Suppressor macrophage (primary cell): ENCODE measurements at regions not wholly inside any gene's neighbourhood (a gene's known extent, or its start where the extent isn't known, plus 50 kb on each side); places are given as distances from the start of the nearest gene placed in this dataset.
"Not testable (repeated sequence)": the region's sequence is repeated elsewhere in the genome, so short reads cannot be mapped to it uniquely, and the experiment has no call there.

ENCODE experiments used
- DNase-seq, 4 experiments: peaks; one replicate each; pipeline ENCODE4 v3.0.0-alpha.2; 2020 to 2022

GRCh38 chr12:87394168-87394567 is 635.0 kb downstream of the C12orf50 start:
- DNase-seq, result not testable (repeated sequence)

- no peak for DNase-seq
Observed at GRCh38 chr12:87388376-87388775, 640.8 kb downstream of the C12orf50 start.

- DNase-seq, result no peak
Observed at GRCh38 chr12:87385322-87385721, 643.9 kb downstream of the C12orf50 start.

GRCh38 chr12:87384226-87384625 is 645.0 kb downstream of the C12orf50 start:
- no peak for DNase-seq

GRCh38 chr12:87383680-87384079 is 645.5 kb downstream of the C12orf50 start:
- no peak for DNase-seq

GRCh38 chr12:87382959-87383566 is 646.1 kb downstream of the C12orf50 start:
- no peak for DNase-seq

- no peak for DNase-seq
Observed at GRCh38 chr12:87382436-87382835, 646.8 kb downstream of the C12orf50 start.

- DNase-seq, result peak in 1 of 4 experiments; percentile 1
Observed at GRCh38 chr12:87381742-87382141, 647.5 kb downstream of the C12orf50 start.

- DNase-seq, result no peak
Observed at GRCh38 chr12:87378526-87378925, 650.7 kb downstream of the C12orf50 start.

- no peak for DNase-seq
Observed at GRCh38 chr12:87376722-87377121, 652.5 kb downstream of the C12orf50 start.

GRCh38 chr12:87369161-87369560 is 660.0 kb downstream of the C12orf50 start:
- no peak for DNase-seq

- DNase-seq, result no peak
Observed at GRCh38 chr12:87368259-87368658, 660.9 kb downstream of the C12orf50 start.

GRCh38 chr12:87365423-87365822 is 663.8 kb downstream of the C12orf50 start:
- DNase-seq, result no peak

GRCh38 chr12:87363497-87364084 is 665.6 kb downstream of the C12orf50 start:
- DNase-seq, result no peak

- DNase-seq, result no peak
Observed at GRCh38 chr12:87349681-87350080, 679.5 kb downstream of the C12orf50 start.

- no peak for DNase-seq
Observed at GRCh38 chr12:87348071-87348470, 681.1 kb downstream of the C12orf50 start.

GRCh38 chr12:87344699-87345098 is 684.5 kb downstream of the C12orf50 start:
- no peak for DNase-seq

- DNase-seq, result no peak
Observed at GRCh38 chr12:87338681-87339080, 690.5 kb downstream of the C12orf50 start.

- DNase-seq, result no peak
Observed at GRCh38 chr12:87336814-87337336, 692.3 kb downstream of the C12orf50 start.

GRCh38 chr12:87332987-87333726 is 696.0 kb downstream of the C12orf50 start:
- DNase-seq, result no peak

GRCh38 chr12:87330071-87330555 is 699.1 kb downstream of the C12orf50 start:
- DNase-seq, result not testable (repeated sequence)

GRCh38 chr12:87329076-87329863 is 699.9 kb downstream of the C12orf50 start:
- no peak for DNase-seq

GRCh38 chr12:87323369-87323768 is 705.8 kb downstream of the C12orf50 start:
- no peak for DNase-seq
